HS-27A (cell line): ENCODE measurements at regions not wholly inside any gene's neighbourhood (a gene's known extent, or its start where the extent isn't known, plus 50 kb on each side); places are given as distances from the start of the nearest gene placed in this dataset.
"Not testable (repeated sequence)": the region's sequence is repeated elsewhere in the genome, so short reads cannot be mapped to it uniquely, and the experiment has no call there.

Experiments used
- DNase-seq: peaks from one replicate; pipeline ENCODE4 v3.0.0-alpha.2; 2012; ENCODE audit warnings: low read depth, missing footprints

DNA sequence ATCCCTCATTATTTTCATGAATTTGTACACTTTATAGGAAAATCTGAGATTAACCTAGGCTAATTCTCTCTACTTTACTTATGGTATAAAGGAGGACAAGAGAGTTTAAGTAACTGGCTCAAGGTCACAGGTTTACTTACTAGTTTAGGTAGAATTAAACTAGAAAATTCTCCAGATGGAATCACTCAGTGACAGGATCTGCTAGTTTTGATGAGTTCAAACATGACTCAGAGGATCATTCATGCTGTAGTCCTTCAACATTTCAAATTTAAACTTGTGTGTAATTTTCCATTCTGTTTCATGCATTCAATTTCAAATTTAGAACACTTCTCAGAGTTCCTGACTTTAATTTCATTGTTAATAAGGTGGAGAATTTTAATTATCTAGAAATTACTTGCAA lies 485.7 kb upstream of the TUSC1 start:
- DNase-seq: no peak

DNA sequence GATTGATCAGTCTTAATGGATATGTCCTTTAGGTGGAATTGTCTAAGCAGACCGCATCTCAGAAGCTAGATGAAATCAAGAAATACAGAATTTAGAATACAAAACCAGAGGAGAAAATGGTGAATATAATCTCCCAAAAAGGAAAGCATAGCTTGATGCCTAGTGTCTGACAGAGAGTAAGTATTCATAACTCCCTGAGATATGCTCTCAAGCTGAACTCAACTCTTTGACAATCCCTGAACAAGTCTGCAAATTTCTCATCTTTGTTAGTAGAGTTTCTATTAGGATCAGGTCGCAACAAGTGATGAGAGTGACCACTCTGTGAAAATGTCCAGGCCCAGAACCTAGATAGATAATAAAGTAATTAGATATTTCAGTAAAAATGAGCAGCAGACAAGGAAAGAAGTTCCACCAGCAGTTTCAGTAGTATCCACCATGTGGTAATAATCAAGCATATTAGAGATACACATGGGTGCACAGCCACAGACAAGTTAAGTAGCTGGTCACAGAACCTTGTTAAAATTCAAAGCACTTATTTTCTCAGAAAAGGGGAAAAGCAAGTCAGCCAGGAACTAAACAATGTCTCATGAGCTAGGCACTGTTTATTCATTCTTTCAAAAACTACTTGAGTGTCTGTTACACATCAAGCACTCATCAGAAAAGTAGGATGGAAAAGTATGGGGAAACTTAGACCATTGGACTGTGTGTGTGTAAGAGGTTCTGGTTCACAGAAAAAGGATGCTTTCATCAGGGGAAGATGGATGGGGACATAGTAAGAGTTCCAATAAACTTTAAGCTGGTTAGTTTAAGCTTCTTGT lies 481.5 kb upstream of the TUSC1 start:
- no peak for DNase-seq

DNA sequence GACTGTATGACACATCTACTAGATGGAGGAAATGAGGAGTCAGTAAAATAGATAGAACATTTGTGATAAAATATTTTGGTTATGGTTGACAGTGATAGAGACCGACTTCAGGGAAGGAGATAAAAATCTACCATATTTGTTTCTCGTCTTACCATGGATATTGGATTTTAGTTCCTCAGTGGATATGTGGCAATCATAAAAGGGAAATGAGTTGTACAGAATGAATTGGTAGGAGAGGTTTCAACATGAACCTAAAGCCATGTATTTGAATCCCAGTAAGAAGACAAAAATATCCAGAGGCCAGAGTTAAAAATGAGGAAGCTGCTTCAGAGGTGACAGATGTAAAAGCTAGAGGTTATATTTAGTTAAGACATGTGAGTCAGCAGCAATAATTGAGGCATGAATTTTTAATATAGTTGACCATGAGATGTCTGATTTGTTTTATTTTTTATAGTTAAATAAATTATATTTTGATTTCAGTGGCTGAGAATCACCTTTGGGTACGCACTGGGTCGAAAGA lies 480.4 kb upstream of the TUSC1 start:
- no peak for DNase-seq

DNA sequence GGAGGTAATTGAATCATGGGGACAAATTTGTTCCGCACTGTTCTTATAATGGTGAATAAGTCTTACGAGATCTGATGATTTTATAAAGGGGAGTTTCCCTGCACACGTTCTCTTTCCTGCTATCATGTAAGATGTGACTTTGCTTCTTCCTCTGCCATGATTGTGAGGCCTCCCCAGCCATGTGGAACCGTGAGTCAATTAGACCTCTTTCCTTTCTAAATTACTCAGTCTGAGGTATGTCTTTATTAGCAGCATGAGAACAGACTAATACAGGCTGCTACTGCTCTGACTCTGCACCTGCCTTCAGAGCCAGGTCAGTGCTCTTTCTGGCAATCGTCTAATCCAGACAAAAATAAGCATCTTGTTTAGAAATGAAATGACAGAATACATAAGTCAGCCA lies 479.2 kb upstream of the TUSC1 start:
- DNase-seq: no peak

DNA sequence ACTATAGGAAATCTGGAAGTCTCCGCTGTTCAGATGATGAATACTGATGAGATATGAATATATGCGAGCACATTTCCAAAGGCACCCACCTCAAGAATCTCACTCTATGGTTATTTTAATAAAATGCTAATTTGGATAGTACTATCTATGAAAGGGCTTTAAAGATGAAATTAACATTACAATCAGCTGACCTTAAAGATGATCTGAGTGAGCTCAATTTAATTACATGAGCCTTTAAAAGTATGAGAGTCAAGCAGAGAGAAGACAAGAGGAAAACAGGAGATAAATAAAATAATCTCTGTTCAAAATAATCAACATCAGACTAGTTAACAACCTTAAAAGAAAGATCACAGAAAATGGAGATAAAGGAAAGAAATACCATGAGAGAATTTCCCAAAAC lies 474.1 kb upstream of the TUSC1 start:
- no peak for DNase-seq

DNA sequence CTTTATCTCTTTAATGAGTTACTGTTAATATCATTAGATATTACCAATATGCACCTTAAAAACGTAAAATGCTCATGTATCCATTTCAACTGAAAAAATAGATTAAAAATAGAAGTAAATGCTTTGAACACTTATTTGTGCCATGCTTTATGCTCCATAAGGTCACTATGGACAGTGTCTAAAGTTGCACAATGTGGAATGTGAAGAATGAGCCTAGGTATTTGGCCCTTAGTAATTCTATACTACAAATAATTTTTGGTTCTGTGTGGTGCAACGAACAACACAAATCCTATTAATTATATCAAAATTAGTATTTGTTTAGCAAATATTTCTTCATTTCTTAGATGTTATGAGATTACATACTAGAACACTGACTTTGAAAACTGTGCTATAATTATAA lies 469.9 kb upstream of the TUSC1 start:
- DNase-seq: no peak

DNA sequence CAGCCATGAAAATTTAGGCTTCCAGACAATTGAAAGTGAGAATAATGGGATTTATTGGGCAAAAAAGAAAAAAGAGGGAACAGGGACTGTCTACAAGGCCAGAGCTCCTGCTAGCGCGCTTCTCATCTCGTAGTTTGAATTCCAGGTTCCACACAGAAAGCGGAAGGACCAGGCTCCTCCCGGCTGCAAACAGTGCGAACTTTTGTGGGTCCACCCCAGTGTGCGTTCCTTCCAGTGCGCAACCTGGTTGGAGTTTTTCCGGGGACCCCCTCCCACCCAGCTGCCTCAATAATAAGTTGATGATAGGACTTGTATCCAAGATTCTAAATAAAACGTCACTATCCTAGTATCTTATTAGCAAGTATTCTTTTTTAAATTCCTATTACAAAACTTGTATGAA lies 467.7 kb upstream of the TUSC1 start:
- DNase-seq: no peak

DNA sequence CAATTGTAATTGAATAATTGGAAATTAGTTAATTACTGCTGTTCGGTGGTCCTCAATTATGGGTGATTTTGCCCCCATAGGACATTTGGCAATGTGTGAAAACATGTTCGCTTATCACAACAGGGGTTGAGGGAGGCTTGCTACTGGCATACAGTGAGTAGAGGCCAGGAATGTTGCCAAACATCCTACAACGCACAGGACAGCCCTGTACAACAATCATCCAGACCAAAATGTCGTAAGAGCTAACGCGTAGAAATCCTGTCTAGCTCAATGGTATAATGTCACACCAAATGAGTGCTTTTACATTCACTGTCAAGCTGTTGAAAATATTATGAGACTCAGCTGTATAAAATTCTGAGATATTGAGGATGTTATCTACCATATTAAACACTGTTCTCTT lies 464.4 kb upstream of the TUSC1 start:
- DNase-seq: no peak

DNA sequence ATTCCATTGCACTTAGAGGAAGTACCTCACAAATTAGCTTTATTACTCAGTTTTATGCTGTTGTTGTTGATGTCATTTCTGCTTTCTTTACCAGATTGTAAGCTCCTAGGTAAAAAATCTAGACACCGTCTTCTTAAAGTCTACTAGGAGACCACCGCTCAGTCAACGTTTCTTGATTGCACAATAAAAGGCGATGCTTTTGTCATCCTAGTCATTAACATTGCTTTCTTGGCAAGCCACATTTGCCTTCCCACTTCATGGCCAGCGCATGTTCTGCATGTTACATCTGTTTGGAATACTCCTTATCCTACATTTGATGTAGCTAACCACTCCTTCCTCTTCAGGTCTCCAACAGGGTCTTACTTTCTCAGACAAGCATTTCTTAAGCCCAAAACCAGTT lies 464.0 kb upstream of the TUSC1 start:
- no peak for DNase-seq

DNA sequence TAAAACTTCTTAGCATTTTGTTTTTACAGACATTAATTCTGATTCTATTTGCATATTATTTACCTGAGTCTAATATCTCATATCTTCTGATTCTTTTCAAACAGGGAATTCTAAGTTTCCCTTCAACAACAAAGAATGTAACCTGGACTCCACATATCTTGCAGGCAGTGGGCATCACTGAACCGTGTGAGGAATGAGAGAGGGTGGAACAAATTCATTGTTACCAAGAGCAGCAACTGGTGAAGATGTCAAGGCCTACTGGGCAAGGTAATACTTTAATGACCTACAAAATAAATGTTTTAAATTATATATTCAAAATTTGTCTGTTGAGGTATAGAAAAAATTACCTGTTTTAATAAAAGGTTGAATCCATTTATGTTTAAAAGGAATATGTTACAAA lies 455.3 kb upstream of the TUSC1 start:
- DNase-seq: no peak

DNA sequence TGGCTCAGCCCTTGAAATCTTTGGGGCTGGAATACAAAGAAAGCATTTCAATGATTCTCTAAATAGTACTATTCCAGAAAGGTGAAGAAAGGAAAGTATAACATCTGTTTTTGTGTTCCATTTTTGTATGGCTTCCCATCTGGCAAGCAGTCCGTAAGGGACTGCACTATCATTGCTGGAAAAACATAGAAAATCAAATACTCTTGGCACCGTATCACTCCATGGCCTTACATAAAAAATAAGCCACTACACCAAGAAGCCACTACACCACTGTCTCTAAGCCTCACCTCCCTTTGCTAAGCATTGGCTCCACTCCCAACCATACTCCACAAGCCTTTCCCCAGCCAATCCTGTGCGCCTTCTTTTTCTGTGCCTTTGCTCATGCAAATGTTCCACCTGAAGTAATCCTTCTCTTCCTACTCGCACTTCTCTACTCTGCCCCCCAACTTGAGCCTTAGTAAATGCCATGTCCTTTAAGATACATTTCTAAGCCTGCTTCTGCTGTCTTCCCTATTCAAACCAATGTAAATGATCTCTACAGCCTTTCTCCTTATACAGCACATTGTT lies 454.6 kb upstream of the TUSC1 start:
- DNase-seq: no peak

DNA sequence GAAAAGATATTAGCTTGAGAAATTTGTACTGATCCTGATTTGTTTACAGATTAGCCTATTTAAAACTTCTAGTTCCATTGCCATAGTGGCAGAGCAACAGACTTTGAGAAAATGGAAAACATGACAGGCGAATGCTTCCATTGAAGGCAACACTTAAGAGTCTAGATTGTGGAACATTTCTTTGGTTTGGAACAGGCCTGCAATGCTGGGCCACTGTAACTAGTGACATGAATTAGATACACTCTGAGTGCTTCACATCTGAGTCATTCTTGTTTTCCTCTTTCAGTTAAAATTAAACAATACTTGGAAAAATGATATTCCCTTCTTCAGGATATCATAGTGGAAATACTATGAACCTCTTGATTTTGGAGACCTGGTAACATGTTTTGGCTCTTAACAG lies 453.6 kb upstream of the TUSC1 start:
- DNase-seq: no peak

DNA sequence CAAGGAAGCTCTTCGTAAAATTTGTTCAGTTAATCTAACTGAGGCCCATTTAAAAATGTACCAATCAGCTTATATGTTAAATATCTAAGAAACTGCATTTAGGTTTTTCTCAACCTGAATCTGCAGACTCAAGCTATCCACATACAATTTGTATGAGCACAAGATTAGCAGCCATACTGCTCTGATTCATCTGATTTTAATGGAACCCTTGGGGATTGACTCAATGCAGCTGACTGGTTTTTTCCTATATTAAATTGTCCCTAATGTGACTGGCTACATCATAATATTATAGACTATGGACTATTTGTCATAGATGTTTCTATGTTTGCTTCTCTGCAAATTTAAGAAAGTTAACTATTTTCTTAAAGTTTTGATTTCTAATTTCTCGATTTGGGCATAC lies 451.0 kb upstream of the TUSC1 start:
- DNase-seq: no peak

DNA sequence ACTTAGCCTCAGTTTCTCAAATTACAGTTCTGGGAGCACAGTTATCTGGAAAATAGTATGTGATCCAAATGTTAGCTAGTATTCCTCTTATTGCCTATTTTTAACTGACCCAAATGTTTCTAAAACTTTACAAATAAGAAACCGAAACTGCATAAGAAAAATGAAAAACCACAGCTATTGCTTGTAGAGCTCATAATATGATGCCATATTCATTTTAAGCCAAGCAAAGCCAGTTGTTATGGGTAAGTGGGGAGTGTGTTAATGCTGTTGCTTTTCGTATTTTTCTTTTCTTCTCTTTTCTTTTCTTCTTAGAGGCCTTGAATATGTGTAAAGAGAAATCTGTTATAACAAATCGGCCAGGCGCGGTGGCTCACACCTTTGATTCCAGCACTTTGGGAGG lies 447.4 kb upstream of the TUSC1 start:
- DNase-seq: no peak

DNA sequence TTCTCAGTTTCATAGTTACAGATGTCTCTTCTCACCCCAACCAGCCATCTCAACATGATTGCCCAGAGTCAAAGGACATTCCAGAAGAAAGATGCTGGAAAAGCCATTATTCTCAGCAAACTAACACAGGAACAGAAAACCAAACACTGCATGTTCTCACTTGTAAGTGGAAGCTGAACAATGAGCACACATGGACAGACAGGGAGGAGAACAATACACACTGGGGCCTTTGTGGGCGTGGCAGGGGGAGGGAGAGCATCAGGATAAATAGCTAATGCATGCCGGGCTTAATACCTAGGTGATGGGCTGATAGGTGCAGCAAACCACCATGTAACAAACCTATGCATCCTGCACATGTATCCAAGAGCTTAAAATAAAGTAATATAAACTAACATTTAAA lies 437.8 kb upstream of the TUSC1 start:
- DNase-seq: not testable (repeated sequence)

DNA sequence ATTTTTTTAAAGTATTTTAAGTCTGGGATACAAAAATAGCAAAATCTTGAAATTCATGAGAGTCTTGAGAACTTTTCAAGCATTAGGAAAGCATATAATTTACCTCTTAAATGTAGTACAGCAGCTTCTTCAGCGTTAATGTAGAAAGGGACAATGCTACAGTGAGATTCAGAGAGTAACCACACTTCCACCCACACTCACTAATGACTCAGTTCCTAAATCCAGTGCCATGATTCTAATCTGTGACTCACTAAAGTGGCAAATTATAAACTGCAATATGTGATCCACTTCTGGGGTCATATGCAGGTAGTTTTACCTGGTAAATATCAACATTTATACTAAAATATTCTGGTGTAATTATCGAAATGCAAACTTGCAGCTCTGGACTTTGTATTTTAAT lies 434.5 kb upstream of the TUSC1 start:
- DNase-seq: no peak

DNA sequence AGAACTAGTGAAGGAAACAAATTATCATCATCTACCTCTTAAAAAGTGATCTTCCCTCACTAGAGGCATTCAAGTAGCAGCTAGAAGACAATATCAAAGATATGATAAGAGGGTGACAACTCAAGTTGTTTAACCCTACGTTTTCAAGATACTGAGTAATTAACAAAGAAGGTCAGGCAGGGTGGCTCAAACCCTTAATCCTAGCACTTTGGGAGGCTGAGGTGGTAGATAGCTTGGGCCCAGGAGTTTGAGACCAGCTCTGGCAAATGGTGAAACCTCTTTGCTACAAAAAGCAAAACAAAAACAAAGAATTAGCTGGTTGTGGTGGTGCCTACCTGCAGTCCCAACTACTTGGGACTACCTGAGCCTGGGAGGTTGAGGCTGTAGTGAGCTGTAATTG lies 408.2 kb upstream of the TUSC1 start:
- DNase-seq: no peak

DNA sequence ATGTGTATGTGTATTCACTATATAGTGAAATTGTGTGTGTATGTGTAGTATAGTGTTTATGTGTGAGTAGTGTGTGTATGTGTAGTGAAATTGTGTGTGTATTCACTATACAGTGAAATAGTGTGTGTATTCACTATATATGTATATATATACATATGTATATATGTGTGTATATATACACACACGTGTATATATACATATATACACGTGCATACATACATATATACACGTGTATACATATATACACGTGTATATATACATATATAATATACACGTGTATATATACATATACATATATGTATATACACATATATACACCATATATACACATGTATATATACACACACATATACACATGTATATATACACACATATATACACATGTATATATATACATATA lies 403.6 kb upstream of the TUSC1 start:
- DNase-seq: no peak

DNA sequence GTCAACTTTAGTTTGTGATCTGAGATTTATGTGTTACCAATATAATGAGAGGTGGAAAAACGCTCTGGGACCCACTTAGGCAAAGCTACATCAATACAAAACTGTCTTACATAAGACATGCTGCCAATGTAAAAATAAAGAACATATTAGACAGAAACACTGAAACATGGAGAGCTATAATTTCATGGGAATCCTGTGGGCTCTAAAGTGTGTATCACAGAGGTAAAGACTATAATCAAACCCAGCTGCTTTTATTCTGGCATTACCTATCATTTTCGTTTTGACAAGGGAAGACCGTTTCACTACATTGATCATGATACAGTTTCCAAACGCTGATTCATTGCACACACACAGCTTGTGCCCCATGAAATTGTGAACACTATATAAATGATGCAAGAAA lies 400.5 kb upstream of the TUSC1 start:
- DNase-seq: no peak

DNA sequence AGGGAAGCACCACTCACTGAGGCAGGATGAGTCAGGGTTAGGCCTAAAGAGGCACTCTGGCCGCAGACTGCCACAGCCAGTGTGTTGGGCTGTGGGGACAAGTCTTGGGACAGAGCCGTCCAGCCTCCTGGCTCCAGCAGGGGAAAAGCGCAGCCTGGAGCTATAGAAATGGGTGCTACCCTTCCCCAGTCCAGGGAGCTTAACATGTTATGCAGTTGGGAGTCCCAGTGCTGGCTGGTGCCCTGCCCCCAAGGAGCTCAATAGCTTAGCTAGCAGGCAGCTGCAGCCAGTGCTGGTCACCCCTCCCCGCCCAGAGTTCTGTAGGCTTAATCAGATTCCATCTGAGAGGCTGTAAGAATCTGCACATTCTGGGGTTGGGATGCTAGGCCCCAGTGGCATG lies 399.6 kb upstream of the TUSC1 start:
- no peak for DNase-seq

DNA sequence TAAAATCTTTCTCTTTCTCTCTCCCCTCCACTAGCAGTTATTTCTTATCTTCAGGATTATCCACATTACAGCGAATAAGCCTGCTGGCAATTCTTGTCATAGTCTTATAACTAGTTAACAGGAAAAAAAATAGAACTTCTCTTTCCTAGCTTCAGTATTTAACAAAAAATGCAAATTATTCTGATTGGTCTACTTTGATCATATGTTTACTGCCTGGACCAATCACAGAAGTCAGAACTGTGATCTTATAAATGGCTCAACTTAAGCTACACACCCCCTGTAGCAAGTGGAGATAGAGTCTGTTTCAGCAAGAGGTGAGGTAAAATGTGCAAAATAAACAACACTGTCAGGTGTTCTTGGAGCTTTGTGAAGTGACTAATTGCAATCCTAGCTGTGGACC lies 389.4 kb upstream of the TUSC1 start:
- DNase-seq: no peak

DNA sequence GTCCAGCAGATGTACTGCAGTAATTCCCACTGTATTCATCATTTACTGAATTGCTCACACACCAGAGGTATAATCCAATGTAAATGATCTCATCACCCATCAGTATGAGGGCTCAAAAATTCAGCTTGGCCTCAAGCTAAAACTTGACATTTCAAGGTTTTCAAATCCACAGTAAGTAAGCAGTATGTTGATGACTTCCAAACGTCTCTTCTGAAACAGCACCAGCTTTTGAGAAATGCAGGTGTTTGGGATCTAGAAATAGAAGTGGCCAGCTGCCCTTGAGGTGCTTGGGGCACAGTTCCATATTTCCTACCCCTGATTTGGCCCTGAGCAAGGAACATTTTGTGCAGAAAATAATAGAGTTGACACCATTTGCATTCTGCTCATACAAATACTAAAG lies 388.0 kb upstream of the TUSC1 start:
- no peak for DNase-seq

DNA sequence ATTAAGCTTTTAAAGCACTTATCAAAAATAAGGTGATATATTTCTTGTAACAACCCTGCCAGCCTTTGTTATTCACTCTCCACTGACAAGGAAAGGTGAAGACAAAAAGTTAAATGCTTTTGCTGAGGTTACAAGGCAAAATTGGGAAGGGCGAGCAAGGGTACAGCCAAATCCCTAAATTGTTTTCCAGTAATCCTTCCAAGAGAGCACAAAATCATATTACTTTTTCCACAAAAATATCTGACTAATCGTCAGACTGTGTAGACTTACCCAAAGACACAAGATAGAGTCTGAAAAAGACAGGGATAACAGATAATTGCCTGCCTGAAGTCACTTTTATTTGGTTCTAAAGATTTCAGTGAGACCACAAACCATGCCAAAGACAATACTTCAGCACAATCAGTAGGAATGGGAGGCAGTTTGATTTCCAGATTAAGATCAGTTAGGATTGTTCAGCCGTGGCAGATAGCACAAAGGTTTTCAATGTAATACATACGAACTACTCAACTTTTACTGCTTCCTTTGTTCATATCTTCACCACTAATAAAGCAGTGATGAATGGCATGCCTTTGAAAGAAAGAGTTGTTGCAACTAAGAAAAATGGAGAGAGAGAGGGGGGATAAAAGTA lies 383.8 kb upstream of the TUSC1 start:
- no peak for DNase-seq
